GM23248 (cell line): ENCODE measurements at regions not wholly inside any gene's neighbourhood (a gene's known extent, or its start where the extent isn't known, plus 50 kb on each side); places are given as distances from the start of the nearest gene placed in this dataset.

Experiments used
- DNase-seq: peaks from one replicate; pipeline ENCODE4 v3.0.0-alpha.2; 2015
- H2AFZ ChIP-seq: fragments of 200-600 bp; sonication (generic); 2 replicates; pipeline ENCODE4 v1.6.1; 2016; ENCODE audit warnings: antibody characterized with exemption
- H3F3A ChIP-seq: fragments of 200-600 bp; sonication (generic); 2 replicates; pipeline ENCODE4 v1.6.1; 2016; ENCODE audit warnings: mild to moderate bottlenecking, antibody characterized with exemption, mixed run types; ENCODE audit not compliant: insufficient read depth
- H3K27ac ChIP-seq: fragments of 200-600 bp; sonication (generic); 2 replicates; pipeline ENCODE4 v1.5.1; 2016; ENCODE audit warnings: mild to moderate bottlenecking
- H3K27me3 ChIP-seq: fragments of 200-600 bp; sonication (generic); replicated peaks from 2 replicates; pipeline ENCODE4 v1.6.1; 2016; ENCODE audit warnings: mild to moderate bottlenecking; ENCODE audit not compliant: insufficient read depth
- H3K36me3 ChIP-seq: fragments of 200-600 bp; sonication (generic); 2 replicates; pipeline ENCODE4 v1.6.1; 2016; ENCODE audit warnings: low read depth, mild to moderate bottlenecking
- H3K4me1 ChIP-seq: fragments of 200-600 bp; sonication (generic); 2 replicates; pipeline ENCODE4 v1.6.1; 2016; ENCODE audit warnings: mild to moderate bottlenecking; ENCODE audit not compliant: insufficient read depth
- H3K4me2 ChIP-seq: fragments of 200-600 bp; sonication (generic); one replicate; pipeline ENCODE4 v1.6.1; 2016; ENCODE audit warnings: mild to moderate bottlenecking; ENCODE audit not compliant: unreplicated experiment
- H3K4me3 ChIP-seq: fragments of 200-600 bp; sonication (generic); 2 replicates; pipeline ENCODE4 v1.5.1; 2016; ENCODE audit warnings: mild to moderate bottlenecking
- H3K79me2 ChIP-seq: fragments of 200-600 bp; sonication (generic); 2 replicates; pipeline ENCODE4 v1.6.1; 2016; ENCODE audit warnings: mild to moderate bottlenecking; ENCODE audit not compliant: insufficient read depth
- H3K9ac ChIP-seq: fragments of 200-600 bp; sonication (generic); 2 replicates; pipeline ENCODE4 v1.6.1; 2016; ENCODE audit warnings: mild to moderate bottlenecking
- H3K9me2 ChIP-seq: fragments of 200-600 bp; sonication (generic); 2 replicates; pipeline ENCODE4 v1.6.1; 2016; ENCODE audit warnings: mixed run types, mild to moderate bottlenecking, moderate library complexity; ENCODE audit not compliant: insufficient read depth
- H3K9me3 ChIP-seq: fragments of 200-600 bp; sonication (generic); one replicate; pipeline ENCODE4 v1.6.1; 2017; ENCODE audit warnings: low read depth
- H4K20me1 ChIP-seq: fragments of 200-600 bp; sonication (generic); 2 replicates; pipeline ENCODE4 v1.6.0; 2016; ENCODE audit not compliant: insufficient read depth
- EZH2 ChIP-seq: fragments of 200-600 bp; sonication (generic); IDR thresholded peaks from 2 replicates; pipeline ENCODE4 v1.6.1; 2018; ENCODE audit warnings: antibody characterized with exemption, mild to moderate bottlenecking; ENCODE audit not compliant: insufficient read depth, poor library complexity, severe bottlenecking
- EZH2phosphoT487 ChIP-seq: fragments of 200-600 bp; sonication (generic); IDR thresholded peaks from 2 replicates; pipeline ENCODE4 v1.6.1; 2018; ENCODE audit warnings: antibody characterized with exemption, moderate library complexity, mild to moderate bottlenecking, low read depth; ENCODE audit not compliant: insufficient read depth
- WGBS, 2 experiments: methylation state at CpG; one replicate each; pipeline ENCODE4 v1.1.6; 2015 to 2017; ENCODE audit warnings: low lambda C conversion rate in 2 of 2, low coverage in 1 of 2; ENCODE audit errors: missing lambda C conversion rate in 2 of 2; 5-methylcytosine and 5-hydroxymethylcytosine counted together
- in situ Hi-C: fragments of 300-500 bp; cut with MboI; formaldehyde crosslinking; loops from 2 replicates; pipeline ENCODE4 v1.15.0; 2020

DNA sequence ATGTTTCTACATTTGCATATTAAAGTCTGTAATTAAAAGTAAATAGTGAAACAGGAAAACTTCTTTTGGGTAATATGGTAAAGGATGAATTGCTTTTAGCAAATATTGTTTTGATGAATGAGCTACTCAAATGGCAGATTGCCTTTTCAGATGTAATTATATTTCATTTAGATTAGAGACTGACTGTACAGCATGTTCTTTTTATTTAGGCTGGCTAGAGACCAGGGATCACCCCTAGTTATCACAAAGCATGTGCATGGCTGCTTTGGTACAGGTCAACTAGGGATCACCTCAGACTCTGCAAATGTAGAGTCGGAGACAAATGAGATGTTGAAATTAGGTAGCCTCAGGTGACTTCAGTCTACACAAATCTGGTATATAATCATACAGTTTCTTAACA lies 214.9 kb upstream of the SEMA6A start:
- H3K4me1 ChIP-seq = no peaks in the 10 kb centered on the region
- no peaks in the 10 kb centered on the region for H4K20me1 ChIP-seq
- no peaks in the 10 kb centered on the region for H3K9me2 ChIP-seq
- TF ChIP-seq EZH2 (no peak), EZH2phosphoT487 (no peak)
- H3K4me3 ChIP-seq = no peak overlapping the region
- WGBS, 2 experiments = 13 to 27% methylated on average over 1 of the region's 1 CpG
- H3K27me3 ChIP-seq = no peaks in the 10 kb centered on the region
- in situ Hi-C loops = no loop called here
- H3K9ac ChIP-seq = no peak overlapping the region
- H3F3A ChIP-seq = no peaks in the 10 kb centered on the region
- H3K36me3 ChIP-seq = no peaks in the 10 kb centered on the region
- H3K9me3 ChIP-seq = no peaks in the 10 kb centered on the region
- no peak overlapping the region for H3K27ac ChIP-seq
- DNase-seq = no peak
- H3K4me2 ChIP-seq = no peak overlapping the region
- H3K79me2 ChIP-seq = no peaks in the 10 kb centered on the region
- no peak overlapping the region for H2AFZ ChIP-seq

DNA sequence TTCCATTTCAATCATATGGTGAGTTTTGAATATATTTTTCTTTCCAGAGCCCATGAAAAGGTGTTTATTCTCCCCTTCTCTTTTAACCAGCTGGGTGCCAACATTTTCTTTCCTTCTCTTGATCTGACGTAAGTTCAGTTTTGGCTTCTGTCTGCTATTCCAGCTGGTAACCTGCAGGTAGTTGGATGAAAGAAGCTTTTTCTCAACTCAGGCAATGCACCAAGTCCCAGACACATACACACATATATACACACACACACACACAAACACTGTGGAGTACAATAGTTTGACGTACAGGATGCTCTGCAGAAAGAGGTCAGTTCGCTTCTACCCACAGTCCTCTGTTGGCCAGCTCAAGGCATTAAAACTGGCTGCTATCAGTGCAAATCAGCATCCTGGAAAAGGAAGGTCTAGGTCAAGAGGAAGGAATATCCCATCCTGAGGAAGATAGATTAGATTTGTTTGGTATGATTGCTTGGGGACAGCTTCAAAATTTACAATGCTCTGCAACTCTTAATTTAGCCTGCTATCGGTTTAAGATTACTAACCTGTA lies 214.3 kb upstream of the SEMA6A start:
- Histone ChIP-seq H2AFZ (no peak overlapping the region), H3K36me3 (no peaks in the 10 kb centered on the region), H3K9me2 (no peaks in the 10 kb centered on the region), H3K9ac (no peak overlapping the region), H3K4me3 (no peak overlapping the region), H3F3A (no peaks in the 10 kb centered on the region), H3K27ac (no peak overlapping the region), H3K4me2 (no peak overlapping the region), H3K27me3 (no peaks in the 10 kb centered on the region), H3K79me2 (no peaks in the 10 kb centered on the region), H4K20me1 (no peaks in the 10 kb centered on the region), H3K4me1 (no peaks in the 10 kb centered on the region), H3K9me3 (no peaks in the 10 kb centered on the region)
- DNase-seq = no peak
- 20 to 30% methylated on average over 4 of the region's 4 CpGs for WGBS, 2 experiments
- no peak for TF ChIP-seq EZH2phosphoT487
- no peak for TF ChIP-seq EZH2
- in situ Hi-C loops = no loop called here

DNA sequence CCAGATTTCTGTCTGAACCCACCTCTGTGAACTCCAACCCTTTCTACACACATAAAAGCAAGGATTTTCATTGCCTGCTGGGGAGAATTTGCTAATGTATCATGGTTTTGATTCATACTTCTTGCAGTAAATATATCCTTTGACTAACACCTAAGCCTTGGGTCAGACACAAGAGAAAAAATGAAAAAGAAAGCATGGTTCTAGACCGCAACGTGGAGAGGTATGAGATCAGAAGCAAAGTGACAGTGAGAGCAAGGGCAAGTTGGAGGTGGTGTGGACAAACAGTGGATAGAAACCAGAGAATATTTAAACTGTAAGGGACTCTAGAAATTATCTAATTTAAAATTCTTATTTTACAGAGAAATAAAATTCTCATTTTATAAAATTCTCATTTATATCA lies 212.9 kb upstream of the SEMA6A start:
- no peaks in the 10 kb centered on the region for H3K9me2 ChIP-seq
- H3K27me3 ChIP-seq = no peaks in the 10 kb centered on the region
- DNase-seq = no peak
- in situ Hi-C loops = no loop called here
- no peaks in the 10 kb centered on the region for H4K20me1 ChIP-seq
- no peak overlapping the region for H3K27ac ChIP-seq
- no peaks in the 10 kb centered on the region for H3K9me3 ChIP-seq
- 51 to 55% methylated on average over 2 of the region's 2 CpGs for WGBS, 2 experiments
- H3K9ac ChIP-seq = no peak overlapping the region
- no peaks in the 10 kb centered on the region for H3K4me1 ChIP-seq
- H3K4me2 ChIP-seq = no peak overlapping the region
- no peaks in the 10 kb centered on the region for H3K36me3 ChIP-seq
- H3F3A ChIP-seq = no peaks in the 10 kb centered on the region
- no peak overlapping the region for H2AFZ ChIP-seq
- TF ChIP-seq EZH2 = no peak
- no peak for TF ChIP-seq EZH2phosphoT487
- H3K4me3 ChIP-seq = no peak overlapping the region
- no peaks in the 10 kb centered on the region for H3K79me2 ChIP-seq

DNA sequence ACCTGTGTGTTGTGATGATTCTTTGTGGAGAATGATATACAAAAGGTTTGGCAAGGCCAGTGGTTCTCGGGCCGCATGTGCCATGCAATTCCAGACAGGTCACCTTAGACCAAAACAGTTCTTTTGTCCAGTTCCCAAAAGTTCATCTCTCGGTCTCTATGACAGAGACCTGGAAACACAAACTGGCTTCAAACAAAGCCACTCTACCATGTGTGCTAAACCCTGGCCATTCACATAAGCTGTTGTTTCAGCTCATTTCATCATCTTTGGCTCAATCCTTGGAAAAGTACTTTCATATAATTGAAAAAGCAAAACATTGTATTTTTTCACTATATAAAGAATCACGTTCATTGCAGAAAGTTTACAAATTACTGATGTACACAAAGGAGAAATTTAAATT lies 210.5 kb upstream of the SEMA6A start:
- Histone ChIP-seq H3K79me2 (no peaks in the 10 kb centered on the region), H4K20me1 (no peaks in the 10 kb centered on the region), H3K9me3 (no peaks in the 10 kb centered on the region), H3K4me3 (no peak overlapping the region), H3K9ac (no peak overlapping the region), H3K36me3 (no peaks in the 10 kb centered on the region), H3F3A (no peaks in the 10 kb centered on the region), H3K27me3 (no peaks in the 10 kb centered on the region), H2AFZ (no peak overlapping the region), H3K27ac (no peak overlapping the region), H3K9me2 (no peaks in the 10 kb centered on the region), H3K4me2 (no peak overlapping the region), H3K4me1 (no peaks in the 10 kb centered on the region)
- TF ChIP-seq EZH2 (no peak), EZH2phosphoT487 (no peak)
- no peak for DNase-seq
- in situ Hi-C loops = no loop called here
- WGBS, 2 experiments = 1 to 6% methylated on average over 4 of the region's 4 CpGs

DNA sequence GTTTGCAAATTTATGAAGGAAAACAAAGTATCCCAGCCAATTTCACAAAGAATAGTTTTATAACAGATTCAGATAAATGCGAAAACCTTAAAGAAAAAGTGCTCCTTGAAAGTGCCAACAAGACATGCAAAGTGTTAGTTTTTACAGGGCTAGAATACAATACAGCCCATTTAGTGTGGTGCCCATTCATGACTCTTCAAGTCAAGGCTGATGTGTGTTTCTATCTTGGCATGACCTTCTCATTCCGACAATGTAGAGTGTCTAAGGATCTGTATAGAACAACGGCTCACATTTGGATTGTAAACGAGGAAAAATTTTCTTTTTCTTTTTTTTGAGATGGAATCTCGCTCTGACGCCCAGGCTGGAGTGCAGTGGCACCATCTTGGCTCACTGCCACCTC lies 205.2 kb upstream of the SEMA6A start:
- WGBS, 2 experiments = 61 to 65% methylated on average over 6 of the region's 6 CpGs
- no peaks in the 10 kb centered on the region for H3K9me2 ChIP-seq

More for the DNA sequence above, 205.2 kb upstream of the SEMA6A start:
- H3K36me3 ChIP-seq = no peaks in the 10 kb centered on the region
- TF ChIP-seq EZH2 (no peak), EZH2phosphoT487 (no peak)
- no peak overlapping the region for H3K4me3 ChIP-seq
- H4K20me1 ChIP-seq = no peaks in the 10 kb centered on the region
- H3K79me2 ChIP-seq = no peaks in the 10 kb centered on the region
- no peak overlapping the region for H3K4me2 ChIP-seq
- no peaks in the 10 kb centered on the region for H3K27me3 ChIP-seq
- H3K27ac ChIP-seq = no peak overlapping the region
- in situ Hi-C loops = no loop called here
- H3K9ac ChIP-seq = no peak overlapping the region
- H3F3A ChIP-seq = no peaks in the 10 kb centered on the region
- DNase-seq = no peak
- H2AFZ ChIP-seq = no peak overlapping the region
- H3K9me3 ChIP-seq = no peaks in the 10 kb centered on the region
- H3K4me1 ChIP-seq = no peaks in the 10 kb centered on the region
